Central memory CD8-positive, alpha-beta T cell (primary cell): ENCODE measurements at regions not wholly inside any gene's neighbourhood (a gene's known extent, or its start where the extent isn't known, plus 50 kb on each side); places are given as distances from the start of the nearest gene placed in this dataset.
"Not testable (repeated sequence)": the region's sequence is repeated elsewhere in the genome, so short reads cannot be mapped to it uniquely, and the experiment has no call there.

ENCODE experiments used
- ATAC-seq: fragments of 150-1000 bp; cut with Tn5 transposase; replicated peaks from 2 replicates; pipeline ENCODE4 v1.10.0; 2022; ENCODE audit warnings: mild to moderate bottlenecking, moderate FRiP score, moderate number of reproducible peaks; ENCODE audit not compliant: poor library complexity, severe bottlenecking; ENCODE audit errors: extremely low read depth
- DNase-seq, 2 donors: peaks; one replicate each; pipeline ENCODE4 v3.0.0; 2021; ENCODE audit warnings: low spot score in 2 of 2
- H3K27ac Mint-ChIP-seq: one replicate; pipeline ENCODE4 v1.8.0; 2022; ENCODE audit warnings: low read depth, mild to moderate bottlenecking, moderate library complexity, mixed read lengths
- H3K27me3 Mint-ChIP-seq: one replicate; pipeline ENCODE4 v1.8.0; 2022; ENCODE audit warnings: mixed read lengths
- H3K36me3 Mint-ChIP-seq: one replicate; pipeline ENCODE4 v1.8.0; 2022; ENCODE audit warnings: mild to moderate bottlenecking, moderate library complexity, mixed read lengths; ENCODE audit not compliant: insufficient read depth
- H3K4me1 Mint-ChIP-seq: one replicate; pipeline ENCODE4 v1.8.0; 2022; ENCODE audit warnings: mixed read lengths
- H3K4me3 Mint-ChIP-seq: one replicate; pipeline ENCODE4 v1.8.0; 2022; ENCODE audit warnings: mild to moderate bottlenecking, moderate library complexity, mixed read lengths
- H3K9me3 Mint-ChIP-seq: one replicate; pipeline ENCODE4 v1.8.0; 2022; ENCODE audit warnings: mixed read lengths

DNA sequence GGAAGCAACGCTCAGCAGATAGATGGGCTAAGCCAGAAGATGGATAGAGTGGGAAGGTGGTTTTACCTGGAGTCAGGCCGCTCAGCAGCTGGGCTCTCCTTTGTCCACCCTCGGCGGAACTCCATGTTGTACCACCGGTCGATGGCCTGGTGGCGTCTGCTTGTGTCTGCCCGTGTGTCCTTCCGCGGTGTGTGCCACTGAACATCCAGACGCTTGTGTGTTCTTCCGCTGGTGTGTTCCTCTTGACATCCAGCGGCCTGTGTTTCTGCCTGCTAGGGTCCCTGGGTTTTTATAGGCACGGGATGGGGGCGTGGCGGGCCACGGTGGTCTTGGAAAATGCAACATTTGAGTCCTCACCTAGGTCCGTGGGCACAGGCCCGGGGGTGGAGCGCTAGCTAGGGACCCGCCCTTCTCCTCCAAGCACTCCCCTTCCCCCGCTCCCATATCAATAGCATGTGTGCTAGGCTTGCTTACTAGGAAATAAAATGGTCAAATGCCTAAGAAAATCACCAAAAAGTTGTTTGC lies 1431.7 kb upstream of the ACVR2A start:
- H3K27ac Mint-ChIP-seq, result no peak overlapping the region
- ATAC-seq, result no peak
- H3K9me3 Mint-ChIP-seq, result peaks cover 5% of the 10 kb centered on the region
- DNase-seq, result no peak
- H3K27me3 Mint-ChIP-seq, result no peaks in the 10 kb centered on the region
- H3K4me1 Mint-ChIP-seq, result no peaks in the 10 kb centered on the region
- no peak overlapping the region for H3K4me3 Mint-ChIP-seq
- peaks cover 1% of the 10 kb centered on the region for H3K36me3 Mint-ChIP-seq

DNA sequence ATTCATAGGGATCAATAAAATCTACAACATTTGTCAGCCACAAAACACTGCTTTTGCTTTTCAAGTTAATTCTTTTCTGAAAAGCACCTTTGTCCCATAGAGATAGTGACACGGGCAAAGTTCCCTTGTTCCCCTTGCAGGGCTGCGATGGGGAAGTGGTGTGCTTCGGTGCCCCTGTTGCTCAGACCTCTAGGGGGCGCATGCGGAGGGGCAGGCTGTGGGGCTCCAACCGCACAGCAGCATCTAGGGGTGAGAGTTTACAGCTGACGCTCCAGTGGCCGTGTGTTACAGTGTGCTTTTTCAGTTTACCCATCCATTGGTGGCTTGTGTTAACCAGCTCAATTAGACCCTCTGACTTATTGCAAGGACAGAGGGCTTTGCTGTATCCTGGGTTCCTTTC lies 1432.2 kb upstream of the ACVR2A start:
- no peak overlapping the region for H3K4me3 Mint-ChIP-seq
- H3K36me3 Mint-ChIP-seq, result peaks cover 1% of the 10 kb centered on the region
- DNase-seq (no peak), ATAC-seq (no peak)
- no peaks in the 10 kb centered on the region for H3K4me1 Mint-ChIP-seq
- H3K9me3 Mint-ChIP-seq, result peaks cover 3% of the 10 kb centered on the region
- no peaks in the 10 kb centered on the region for H3K27me3 Mint-ChIP-seq
- no peak overlapping the region for H3K27ac Mint-ChIP-seq

DNA sequence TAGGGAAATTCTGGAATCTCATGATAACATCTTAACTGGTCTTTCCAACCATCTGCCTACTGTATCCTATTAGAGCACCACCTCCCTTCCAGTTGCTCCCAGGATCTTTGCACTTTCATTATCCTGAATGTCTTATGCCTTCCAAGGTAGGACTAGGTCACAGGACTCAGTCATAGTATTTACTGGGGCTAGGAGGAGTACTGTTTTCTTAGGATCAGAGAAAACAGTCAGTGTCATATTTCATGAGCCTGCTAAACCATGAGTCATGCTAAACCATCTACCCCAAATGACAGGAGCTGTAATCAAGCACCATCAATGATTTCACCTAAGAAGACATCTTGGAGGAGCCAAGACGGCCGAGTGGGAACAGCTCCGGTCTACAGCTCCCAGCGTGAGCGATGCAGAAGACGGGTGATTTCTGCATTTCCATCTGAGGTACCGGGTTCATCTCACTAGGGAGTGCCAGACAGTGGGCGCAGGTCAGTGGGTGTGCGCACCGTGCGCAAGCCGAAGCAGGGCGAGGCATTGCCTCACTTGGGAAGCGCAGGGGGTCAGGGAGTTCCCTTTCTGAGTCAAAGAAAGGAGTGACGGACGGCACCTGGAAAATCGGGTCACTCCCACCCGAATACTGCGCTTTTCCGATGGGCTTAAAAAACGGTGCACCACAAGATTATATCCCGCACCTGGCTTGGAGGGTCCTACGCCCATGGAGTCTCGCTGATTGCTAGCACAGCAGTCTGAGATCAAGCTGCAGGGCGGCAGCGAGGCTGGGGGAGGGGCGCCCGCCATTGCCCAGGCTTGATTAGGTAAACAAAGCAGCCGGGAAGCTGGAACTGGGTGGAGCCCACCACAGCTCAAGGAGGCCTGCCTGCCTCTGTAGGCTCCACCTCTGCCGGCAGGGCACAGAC lies 1439.2 kb upstream of the ACVR2A start:
- peaks cover 19% of the 10 kb centered on the region for H3K9me3 Mint-ChIP-seq
- not testable (repeated sequence) for H3K27me3 Mint-ChIP-seq, DNase-seq, H3K27ac Mint-ChIP-seq, H3K4me3 Mint-ChIP-seq, ATAC-seq, H3K4me1 Mint-ChIP-seq, H3K36me3 Mint-ChIP-seq

DNA sequence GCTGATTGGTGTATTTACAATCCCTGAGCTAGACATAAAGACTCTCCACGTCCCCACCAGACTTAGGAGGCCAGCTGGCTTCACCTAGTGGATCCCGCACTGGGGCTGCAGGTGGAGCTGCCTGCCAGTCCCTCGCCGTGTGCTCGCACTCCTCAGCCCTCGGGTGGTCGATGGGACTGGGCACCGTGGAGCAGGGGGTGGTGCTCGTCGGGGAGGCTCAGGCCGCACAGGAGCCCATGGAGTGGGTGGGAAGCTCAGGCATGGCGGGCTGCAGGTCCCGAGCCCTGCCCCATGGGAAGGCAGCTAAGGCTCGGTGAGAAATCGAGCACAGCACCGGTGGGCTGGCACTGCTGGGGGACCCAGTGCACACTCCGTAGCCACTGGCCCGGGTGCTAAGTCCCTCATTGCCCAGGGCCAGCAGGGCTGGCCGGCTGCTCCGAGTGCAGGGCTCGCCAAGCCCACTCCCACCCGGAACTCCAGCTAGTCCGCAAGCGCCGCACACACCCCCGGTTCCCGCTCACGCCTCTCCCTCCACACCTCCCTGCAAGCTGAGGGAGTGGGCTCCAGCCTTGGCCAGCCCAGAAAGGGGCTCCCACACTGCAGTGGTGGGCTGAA lies 1441.2 kb upstream of the ACVR2A start:
- H3K4me3 Mint-ChIP-seq, ATAC-seq, H3K4me1 Mint-ChIP-seq: not testable (repeated sequence)

DNA sequence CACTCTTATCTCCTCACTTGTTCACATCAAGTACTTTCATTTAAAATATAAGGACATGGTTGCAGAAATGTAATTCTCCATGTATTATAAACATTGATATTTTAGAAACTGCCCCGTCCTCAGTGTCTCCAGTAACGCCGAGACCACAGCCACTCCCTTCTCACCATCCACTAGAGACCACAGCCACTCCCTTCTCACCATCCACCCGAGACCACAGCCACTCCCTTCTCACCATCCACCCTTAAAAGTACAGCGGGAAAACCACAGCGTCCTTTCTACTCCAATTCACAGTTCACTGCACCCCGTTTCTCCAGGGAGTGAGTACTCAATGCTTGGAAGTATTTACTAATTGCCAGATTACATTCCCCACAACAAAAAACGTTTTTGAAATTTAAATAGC lies 1452.2 kb upstream of the ACVR2A start:
- no peaks in the 10 kb centered on the region for H3K27me3 Mint-ChIP-seq
- no peak overlapping the region for H3K27ac Mint-ChIP-seq
- peaks cover 26% of the 10 kb centered on the region for H3K9me3 Mint-ChIP-seq
- DNase-seq (no peak), ATAC-seq (no peak)
- no peaks in the 10 kb centered on the region for H3K4me1 Mint-ChIP-seq
- H3K36me3 Mint-ChIP-seq, result peaks cover 1% of the 10 kb centered on the region
- H3K4me3 Mint-ChIP-seq, result no peak overlapping the region

More for the DNA sequence above, 1441.2 kb upstream of the ACVR2A start:
- H3K9me3 Mint-ChIP-seq, result peaks cover 19% of the 10 kb centered on the region
- not testable (repeated sequence) for DNase-seq, H3K36me3 Mint-ChIP-seq, H3K27me3 Mint-ChIP-seq, H3K27ac Mint-ChIP-seq

DNA sequence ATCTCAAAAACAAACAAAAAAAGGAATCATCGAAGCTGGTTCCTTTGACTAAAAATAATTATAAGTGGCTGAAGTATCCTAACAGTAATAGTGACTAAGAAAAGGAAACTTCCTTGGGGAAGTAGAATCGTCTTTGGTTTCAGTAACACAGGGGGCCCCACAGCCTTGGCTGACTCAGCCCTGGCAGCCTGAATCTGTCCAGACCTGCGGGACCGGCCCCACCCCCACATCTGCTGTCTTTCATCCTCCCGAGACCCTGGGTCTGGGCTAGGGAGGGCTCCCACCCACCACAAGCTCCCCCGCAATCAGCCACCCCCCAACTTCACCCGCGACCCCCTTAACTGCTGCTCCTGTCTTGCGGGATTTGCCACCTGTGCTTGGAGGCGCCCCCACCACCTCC lies 1452.6 kb upstream of the ACVR2A start:
- Mint-ChIP-seq H3K4me1 (no peaks in the 10 kb centered on the region), H3K4me3 (no peak overlapping the region), H3K27ac (no peak overlapping the region), H3K27me3 (no peaks in the 10 kb centered on the region), H3K36me3 (peaks cover 1% of the 10 kb centered on the region), H3K9me3 (peaks cover 25% of the 10 kb centered on the region)
- no peak for DNase-seq
- ATAC-seq, result no peak

DNA sequence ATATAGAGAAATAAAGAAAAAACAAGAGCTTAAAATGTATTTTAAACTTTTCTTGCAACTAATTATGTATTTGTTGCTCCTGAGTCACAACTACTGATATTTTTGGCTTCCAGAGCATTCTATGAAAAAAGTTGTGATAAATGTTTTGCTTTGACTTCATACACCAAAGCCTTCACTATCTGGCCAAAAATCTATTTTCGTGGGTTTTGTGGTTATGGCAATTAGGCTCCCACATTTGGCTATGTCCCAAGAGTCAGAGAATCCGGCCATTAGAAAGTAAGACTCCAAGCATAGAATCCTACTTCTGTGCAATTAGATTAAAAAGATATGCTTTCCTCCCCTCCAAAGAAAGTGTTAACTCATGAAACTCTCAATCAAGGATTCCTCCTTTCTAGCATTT lies 1456.1 kb upstream of the ACVR2A start:
- no peaks in the 10 kb centered on the region for H3K4me1 Mint-ChIP-seq
- no peak for DNase-seq
- H3K27me3 Mint-ChIP-seq, result no peaks in the 10 kb centered on the region
- H3K36me3 Mint-ChIP-seq, result no peaks in the 10 kb centered on the region
- peaks cover 13% of the 10 kb centered on the region for H3K9me3 Mint-ChIP-seq
- no peak overlapping the region for H3K4me3 Mint-ChIP-seq
- no peak for ATAC-seq
- H3K27ac Mint-ChIP-seq, result no peak overlapping the region

DNA sequence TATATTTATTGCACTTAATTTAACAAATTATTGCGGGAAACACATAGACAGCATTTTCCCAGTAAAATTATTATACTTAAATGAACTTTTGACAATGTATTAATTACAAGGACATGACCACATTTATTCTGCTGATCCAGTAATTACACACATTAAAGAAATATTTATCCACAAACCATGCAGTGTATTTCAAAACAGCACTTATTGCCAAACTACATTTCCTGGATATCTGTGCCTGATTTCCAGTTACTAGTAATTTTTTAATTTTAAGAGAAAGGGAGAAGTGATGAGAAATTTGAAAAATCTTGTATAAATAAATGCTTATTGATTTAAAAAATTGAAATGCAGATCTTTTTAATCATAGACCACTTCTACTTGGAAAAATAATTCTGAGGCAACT lies 1458.7 kb upstream of the ACVR2A start:
- Mint-ChIP-seq H3K27ac (no peak overlapping the region), H3K9me3 (peaks cover 6% of the 10 kb centered on the region), H3K4me3 (no peak overlapping the region), H3K4me1 (no peaks in the 10 kb centered on the region), H3K27me3 (no peaks in the 10 kb centered on the region), H3K36me3 (no peaks in the 10 kb centered on the region)
- DNase-seq (no peak), ATAC-seq (no peak)

DNA sequence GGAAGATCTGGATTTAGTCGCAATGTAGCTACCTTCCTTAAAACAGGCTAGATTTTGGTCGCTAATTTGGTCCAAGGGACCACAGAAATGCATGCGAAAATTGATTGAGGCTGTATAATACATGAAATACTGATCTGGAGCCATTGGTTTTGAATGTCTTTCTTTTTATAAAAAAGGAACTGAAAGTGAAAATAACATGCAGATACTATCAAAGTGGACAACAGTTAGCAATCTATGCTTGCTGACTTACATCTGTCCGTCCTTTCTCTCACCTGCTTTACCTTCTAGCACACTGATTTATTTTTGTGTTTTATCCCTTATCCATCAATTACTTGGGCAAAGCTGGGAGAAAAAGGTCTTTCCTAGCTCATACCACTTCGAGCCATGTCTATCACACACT lies 1459.8 kb upstream of the ACVR2A start:
- Mint-ChIP-seq H3K36me3 (no peaks in the 10 kb centered on the region), H3K9me3 (no peaks in the 10 kb centered on the region), H3K27ac (no peak overlapping the region), H3K27me3 (no peaks in the 10 kb centered on the region), H3K4me1 (no peaks in the 10 kb centered on the region), H3K4me3 (no peak overlapping the region)
- ATAC-seq, result no peak
- DNase-seq, result no peak

DNA sequence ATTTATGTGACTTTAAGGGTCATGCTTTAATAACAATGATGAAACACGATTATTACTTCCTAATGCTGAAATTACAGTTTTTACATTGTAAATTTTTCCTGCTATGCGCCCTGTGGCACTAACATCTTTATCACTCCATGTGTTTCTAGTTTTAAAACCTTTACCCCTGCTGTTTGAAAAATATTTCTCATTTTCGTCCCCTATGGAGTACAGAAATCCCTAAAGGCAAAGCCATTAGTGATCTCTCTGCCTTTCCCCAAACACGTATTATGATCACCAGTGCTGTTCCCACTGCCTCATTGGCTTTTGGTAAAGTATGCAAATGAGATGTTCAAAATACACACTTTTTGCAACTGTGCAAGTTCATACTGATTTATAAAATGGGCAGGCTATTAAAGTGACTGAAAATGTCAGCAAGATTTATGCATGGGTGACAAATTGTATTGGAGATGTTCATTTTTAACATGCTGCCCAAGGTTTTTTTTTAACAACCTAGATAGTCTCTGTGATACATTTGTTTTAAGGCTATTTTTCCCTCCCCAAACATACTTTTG lies 1468.2 kb upstream of the ACVR2A start:
- DNase-seq (no peak), ATAC-seq (no peak)
- peaks cover 5% of the 10 kb centered on the region for H3K9me3 Mint-ChIP-seq
- H3K4me1 Mint-ChIP-seq, result no peaks in the 10 kb centered on the region
- H3K27ac Mint-ChIP-seq, result no peak overlapping the region
- H3K4me3 Mint-ChIP-seq, result no peak overlapping the region
- H3K27me3 Mint-ChIP-seq, result no peaks in the 10 kb centered on the region
- no peaks in the 10 kb centered on the region for H3K36me3 Mint-ChIP-seq

DNA sequence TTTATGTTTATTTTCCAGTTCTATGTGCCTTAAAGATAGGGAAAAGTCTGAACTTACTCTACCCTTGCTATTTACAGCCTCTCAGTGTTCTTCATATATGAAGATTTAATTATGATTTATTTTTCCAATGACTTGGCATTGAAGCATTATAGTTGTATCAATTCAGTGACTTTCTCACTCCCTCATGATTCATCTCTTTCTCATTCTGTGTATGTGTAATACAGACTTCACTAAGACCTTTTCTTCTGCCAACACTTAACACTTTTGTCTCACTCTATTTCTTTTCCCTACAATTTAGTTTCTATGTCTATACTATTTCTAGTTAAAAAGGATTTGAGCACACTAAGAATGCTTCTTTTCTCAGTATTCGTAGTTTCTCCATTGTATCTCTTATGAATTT lies 1470.3 kb upstream of the ACVR2A start:
- Mint-ChIP-seq H3K36me3 (no peaks in the 10 kb centered on the region), H3K27ac (no peak overlapping the region), H3K4me1 (no peaks in the 10 kb centered on the region), H3K9me3 (peaks cover 25% of the 10 kb centered on the region), H3K4me3 (no peak overlapping the region), H3K27me3 (no peaks in the 10 kb centered on the region)
- ATAC-seq (no peak), DNase-seq (no peak)

DNA sequence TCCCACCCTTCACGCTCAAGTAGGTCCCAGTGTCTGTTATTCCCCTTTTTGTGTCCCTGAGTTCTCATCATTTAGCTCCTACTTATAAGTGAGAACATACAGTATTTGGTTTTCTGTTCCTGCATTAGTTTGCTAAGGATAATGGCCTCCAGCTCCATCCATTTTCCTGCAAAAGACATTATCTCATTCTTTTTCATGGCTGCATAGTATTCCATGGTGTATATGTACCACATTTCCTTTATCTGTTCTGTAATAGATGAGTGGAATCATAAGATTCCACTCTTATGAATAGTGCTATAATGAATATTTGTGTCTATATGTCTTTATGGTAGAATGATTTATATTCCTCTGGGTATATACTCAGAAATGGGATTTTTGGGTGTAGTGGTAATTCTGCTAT lies 1473.5 kb upstream of the ACVR2A start:
- not testable (repeated sequence) for ATAC-seq, H3K36me3 Mint-ChIP-seq, H3K4me1 Mint-ChIP-seq, DNase-seq, H3K27me3 Mint-ChIP-seq, H3K4me3 Mint-ChIP-seq, H3K27ac Mint-ChIP-seq
- peaks cover 25% of the 10 kb centered on the region for H3K9me3 Mint-ChIP-seq

DNA sequence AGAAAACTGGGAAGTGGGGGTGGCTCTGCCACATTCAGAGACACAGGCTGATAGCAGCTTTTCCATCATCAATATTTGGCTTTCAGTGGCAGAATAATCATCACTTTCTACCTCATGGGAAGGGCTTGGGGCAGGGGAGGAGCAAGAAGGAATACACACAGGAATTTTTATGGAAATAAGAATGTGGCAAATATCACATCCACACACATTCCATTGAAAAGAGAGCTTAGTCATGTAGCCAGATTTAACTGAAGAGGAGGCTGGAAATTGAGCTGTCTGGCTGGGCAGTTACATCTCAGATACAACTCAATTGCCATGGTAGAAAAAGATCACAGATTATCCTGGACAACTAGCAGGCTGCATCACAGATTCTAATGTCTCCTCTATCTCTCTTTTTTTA lies 1474.0 kb upstream of the ACVR2A start:
- Mint-ChIP-seq H3K4me1 (no peaks in the 10 kb centered on the region), H3K27me3 (no peaks in the 10 kb centered on the region), H3K4me3 (no peak overlapping the region), H3K36me3 (no peaks in the 10 kb centered on the region), H3K27ac (no peak overlapping the region), H3K9me3 (peaks cover 25% of the 10 kb centered on the region)
- no peak for DNase-seq
- ATAC-seq, result no peak
